Nephron progenitor cell (in vitro differentiated cells): ENCODE measurements at regions not wholly inside any gene's neighbourhood (a gene's known extent, or its start where the extent isn't known, plus 50 kb on each side); places are given as distances from the start of the nearest gene placed in this dataset.

Experiments
- DNase-seq: peaks from one replicate; pipeline ENCODE4 v3.0.0; 2021
- H3K27ac Mint-ChIP-seq: 2 replicates; pipeline ENCODE4 v1.8.0; 2021; ENCODE audit warnings: mild to moderate bottlenecking, moderate library complexity, mixed read lengths
- H3K27me3 Mint-ChIP-seq: 2 replicates; pipeline ENCODE4 v1.8.0; 2021; ENCODE audit warnings: mild to moderate bottlenecking, low read depth, mixed read lengths; ENCODE audit not compliant: poor library complexity
- H3K36me3 Mint-ChIP-seq: 2 replicates; pipeline ENCODE4 v1.8.0; 2021; ENCODE audit warnings: low read depth, mixed read lengths
- H3K4me1 Mint-ChIP-seq: 2 replicates; pipeline ENCODE4 v1.8.0; 2021; ENCODE audit warnings: mixed read lengths
- H3K4me3 Mint-ChIP-seq: 2 replicates; pipeline ENCODE4 v1.8.0; 2021; ENCODE audit warnings: mild to moderate bottlenecking, moderate library complexity, mixed read lengths
- H3K9me3 Mint-ChIP-seq: 2 replicates; pipeline ENCODE4 v1.8.0; 2021; ENCODE audit warnings: mild to moderate bottlenecking, moderate library complexity, mixed read lengths
- TF ChIP-seq, protein P1 (sequence below): fragments of 200-600 bp; sonication (generic); IDR thresholded peaks from 2 replicates; pipeline ENCODE4 v1.5.0; 2021; ENCODE audit warnings: antibody characterized with exemption

- Mint-ChIP-seq H3K4me1 (peaks cover 10% of the 10 kb centered on the region), H3K36me3 (no peaks in the 10 kb centered on the region), H3K9me3 (no peaks in the 10 kb centered on the region)
Measured at GRCh38 chr6:45789238-45789637, 226.4 kb downstream of the CLIC5 start.

DNA sequence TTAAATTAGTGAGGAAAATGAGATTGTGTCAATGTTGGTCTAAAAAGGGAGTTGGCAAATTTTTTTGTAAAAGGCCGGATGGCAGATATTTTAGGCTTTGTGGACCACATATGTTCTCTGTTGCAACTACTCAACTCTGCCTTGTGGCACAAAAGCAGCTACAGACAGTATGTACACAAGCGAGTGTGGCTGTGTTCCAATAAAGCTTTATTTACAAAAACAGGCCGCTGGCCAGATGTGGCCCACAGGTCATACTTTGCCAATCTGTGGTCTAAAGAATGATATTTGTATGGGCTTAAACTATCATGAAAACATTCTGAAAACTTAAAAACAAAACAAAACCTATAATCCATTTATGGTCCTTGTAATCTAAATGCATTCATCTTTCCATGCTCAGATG lies 228.3 kb downstream of the CLIC5 start:
- H3K27ac Mint-ChIP-seq = no peak overlapping the region
- peaks cover 14% of the 10 kb centered on the region for H3K4me1 Mint-ChIP-seq
- no peak overlapping the region for H3K4me3 Mint-ChIP-seq
- TF ChIP-seq, protein P1, sequence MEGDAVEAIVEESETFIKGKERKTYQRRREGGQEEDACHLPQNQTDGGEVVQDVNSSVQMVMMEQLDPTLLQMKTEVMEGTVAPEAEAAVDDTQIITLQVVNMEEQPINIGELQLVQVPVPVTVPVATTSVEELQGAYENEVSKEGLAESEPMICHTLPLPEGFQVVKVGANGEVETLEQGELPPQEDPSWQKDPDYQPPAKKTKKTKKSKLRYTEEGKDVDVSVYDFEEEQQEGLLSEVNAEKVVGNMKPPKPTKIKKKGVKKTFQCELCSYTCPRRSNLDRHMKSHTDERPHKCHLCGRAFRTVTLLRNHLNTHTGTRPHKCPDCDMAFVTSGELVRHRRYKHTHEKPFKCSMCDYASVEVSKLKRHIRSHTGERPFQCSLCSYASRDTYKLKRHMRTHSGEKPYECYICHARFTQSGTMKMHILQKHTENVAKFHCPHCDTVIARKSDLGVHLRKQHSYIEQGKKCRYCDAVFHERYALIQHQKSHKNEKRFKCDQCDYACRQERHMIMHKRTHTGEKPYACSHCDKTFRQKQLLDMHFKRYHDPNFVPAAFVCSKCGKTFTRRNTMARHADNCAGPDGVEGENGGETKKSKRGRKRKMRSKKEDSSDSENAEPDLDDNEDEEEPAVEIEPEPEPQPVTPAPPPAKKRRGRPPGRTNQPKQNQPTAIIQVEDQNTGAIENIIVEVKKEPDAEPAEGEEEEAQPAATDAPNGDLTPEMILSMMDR = no peak
- H3K27me3 Mint-ChIP-seq = peaks cover 4% of the 10 kb centered on the region
- DNase-seq = no peak
- H3K36me3 Mint-ChIP-seq = no peaks in the 10 kb centered on the region
- no peaks in the 10 kb centered on the region for H3K9me3 Mint-ChIP-seq

More at GRCh38 chr6:45789238-45789637, 226.4 kb downstream of the CLIC5 start:
- DNase-seq = no peak
- Mint-ChIP-seq H3K27me3 (peaks cover 7% of the 10 kb centered on the region), H3K27ac (no peak overlapping the region), H3K4me3 (no peak overlapping the region)
- TF ChIP-seq, protein P1 = no peak

GRCh38 chr6:45786355-45786781 lies 229.3 kb downstream of the CLIC5 start:
- H3K9me3 Mint-ChIP-seq = no peaks in the 10 kb centered on the region
- H3K4me3 Mint-ChIP-seq = no peak overlapping the region

GRCh38 chr6:45784250-45784649 lies 231.4 kb downstream of the CLIC5 start:
- TF ChIP-seq, protein P1 = no peak
- H3K36me3 Mint-ChIP-seq = no peaks in the 10 kb centered on the region
- H3K27me3 Mint-ChIP-seq = peaks cover 4% of the 10 kb centered on the region
- no peak overlapping the region for H3K4me3 Mint-ChIP-seq
- DNase-seq = no peak
- H3K4me1 Mint-ChIP-seq = peaks cover 29% of the 10 kb centered on the region
- no peak overlapping the region for H3K27ac Mint-ChIP-seq
- no peaks in the 10 kb centered on the region for H3K9me3 Mint-ChIP-seq

More at GRCh38 chr6:45786355-45786781, 229.3 kb downstream of the CLIC5 start:
- Mint-ChIP-seq H3K27ac (no peak overlapping the region), H3K4me1 (peaks cover 17% of the 10 kb centered on the region), H3K27me3 (peaks cover 4% of the 10 kb centered on the region), H3K36me3 (no peaks in the 10 kb centered on the region)
- TF ChIP-seq, protein P1 = no peak
- DNase-seq = no peak

DNA sequence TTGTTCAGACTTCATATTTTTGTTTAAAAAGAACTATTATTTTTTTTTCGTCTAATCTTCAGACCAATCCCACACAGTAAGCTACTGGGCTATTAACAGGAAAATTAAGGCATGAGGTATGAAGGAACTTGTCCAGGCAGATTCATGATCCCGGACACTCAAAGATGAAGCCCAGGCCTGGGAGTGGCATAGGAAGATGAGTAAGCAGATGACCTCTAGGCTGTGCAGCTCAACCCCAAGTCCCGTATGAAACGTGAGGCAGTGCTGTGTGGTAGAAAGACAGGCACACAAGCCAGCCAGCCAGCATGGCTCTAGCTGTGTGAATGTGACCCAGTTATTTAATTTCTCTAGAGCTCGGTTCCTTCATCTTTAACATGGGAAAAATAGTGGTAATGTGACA lies 231.9 kb downstream of the CLIC5 start:
- Mint-ChIP-seq H3K27me3 (peaks cover 4% of the 10 kb centered on the region), H3K36me3 (no peaks in the 10 kb centered on the region), H3K4me1 (peaks cover 29% of the 10 kb centered on the region), H3K4me3 (no peak overlapping the region), H3K27ac (no peak overlapping the region), H3K9me3 (no peaks in the 10 kb centered on the region)
- TF ChIP-seq, protein P1 = no peak
- DNase-seq = no peak

DNA sequence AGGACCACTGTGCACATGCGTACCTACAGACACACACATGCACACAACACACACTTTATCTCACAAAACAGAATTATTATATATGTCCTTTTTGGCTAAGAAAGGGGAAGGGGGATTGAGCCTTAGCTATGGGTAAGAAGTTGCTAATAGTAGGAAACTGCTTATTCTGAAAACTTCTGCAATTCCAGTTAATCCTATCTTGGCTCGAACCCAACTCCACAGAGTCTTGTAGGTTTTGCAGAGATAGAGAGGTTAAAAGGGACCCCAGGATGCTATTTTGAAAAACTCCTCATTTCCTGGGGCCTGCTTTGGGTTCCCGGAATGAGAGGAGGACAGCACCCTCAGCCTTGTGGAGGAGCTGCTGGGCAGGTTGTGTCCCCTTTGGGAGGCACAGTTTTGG lies 233.8 kb downstream of the CLIC5 start:
- DNase-seq = no peak
- no peak overlapping the region for H3K4me3 Mint-ChIP-seq
- TF ChIP-seq, protein P1 = no peak
- peaks cover 29% of the 10 kb centered on the region for H3K4me1 Mint-ChIP-seq
- H3K27ac Mint-ChIP-seq = no peak overlapping the region
- H3K36me3 Mint-ChIP-seq = no peaks in the 10 kb centered on the region
- peaks cover 4% of the 10 kb centered on the region for H3K27me3 Mint-ChIP-seq
- no peaks in the 10 kb centered on the region for H3K9me3 Mint-ChIP-seq
